Muscle layer of colon (tissue), 2 donors: ENCODE measurements at regions not wholly inside any gene's neighbourhood (a gene's known extent, or its start where the extent isn't known, plus 50 kb on each side); places are given as distances from the start of the nearest gene placed in this dataset.
"Not testable (repeated sequence)": the region's sequence is repeated elsewhere in the genome, so short reads cannot be mapped to it uniquely, and the experiment has no call there.

ENCODE experiments used
- H3K27ac ChIP-seq: one replicate; pipeline ENCODE4 v1.7.0; 2013; ENCODE audit warnings: low read depth, mild to moderate bottlenecking, low read length, moderate library complexity
- H3K27me3 ChIP-seq, 2 donors: one replicate each; pipeline ENCODE4 v1.7.0; 2013; ENCODE audit warnings: low read length in 2 of 2, mild to moderate bottlenecking in 2 of 2; ENCODE audit not compliant: insufficient read depth in 2 of 2, control insufficient read depth in 1 of 2
- H3K36me3 ChIP-seq: one replicate; pipeline ENCODE4 v1.7.0; 2013; ENCODE audit warnings: mild to moderate bottlenecking, low read length; ENCODE audit not compliant: insufficient read depth
- H3K4me1 ChIP-seq: one replicate; pipeline ENCODE4 v1.7.0; 2013; ENCODE audit warnings: mild to moderate bottlenecking, low read length; ENCODE audit not compliant: insufficient read depth
- H3K4me3 ChIP-seq, 2 donors: one replicate each; pipeline ENCODE4 v1.7.0; 2013; ENCODE audit warnings: low read length in 2 of 2, low read depth in 1 of 2, mild to moderate bottlenecking in 1 of 2, moderate library complexity in 1 of 2
- H3K9ac ChIP-seq: one replicate; pipeline ENCODE4 v1.7.0; 2013; ENCODE audit warnings: low read length
- H3K9me3 ChIP-seq: one replicate; pipeline ENCODE4 v1.7.0; 2013; ENCODE audit warnings: mild to moderate bottlenecking, low read length
- donor health status: abdominal sarcoma.
- donor health status: Adenocarcinoma of cecum.

GRCh38 chr4:177802661-177803060 is 360.4 kb upstream of the AGA start:
- H3K9me3 ChIP-seq = no peaks in the 10 kb centered on the region
- no peak overlapping the region for H3K9ac ChIP-seq
- no peak overlapping the region for H3K27ac ChIP-seq
- H3K36me3 ChIP-seq = no peaks in the 10 kb centered on the region
- H3K4me3 ChIP-seq = no peak overlapping the region
- H3K27me3 ChIP-seq = no peaks in the 10 kb centered on the region
- H3K4me1 ChIP-seq = no peaks in the 10 kb centered on the region

GRCh38 chr4:177803151-177803550 is 360.9 kb upstream of the AGA start:
- H3K36me3 ChIP-seq = no peaks in the 10 kb centered on the region
- H3K4me1 ChIP-seq = no peaks in the 10 kb centered on the region
- H3K9me3 ChIP-seq = no peaks in the 10 kb centered on the region
- no peak overlapping the region for H3K27ac ChIP-seq
- H3K9ac ChIP-seq = no peak overlapping the region
- no peak overlapping the region for H3K4me3 ChIP-seq
- H3K27me3 ChIP-seq = no peaks in the 10 kb centered on the region

GRCh38 chr4:177809791-177810190 is 367.6 kb upstream of the AGA start:
- no peak overlapping the region for H3K4me3 ChIP-seq
- H3K36me3 ChIP-seq = no peaks in the 10 kb centered on the region
- H3K9me3 ChIP-seq = no peaks in the 10 kb centered on the region
- no peaks in the 10 kb centered on the region for H3K4me1 ChIP-seq
- no peaks in the 10 kb centered on the region for H3K27me3 ChIP-seq
- no peak overlapping the region for H3K27ac ChIP-seq
- H3K9ac ChIP-seq = no peak overlapping the region

- Histone ChIP-seq H3K9ac (no peak overlapping the region), H3K9me3 (no peaks in the 10 kb centered on the region), H3K27ac (no peak overlapping the region), H3K4me1 (no peaks in the 10 kb centered on the region), H3K27me3 (no peaks in the 10 kb centered on the region), H3K36me3 (no peaks in the 10 kb centered on the region), H3K4me3 (no peak overlapping the region)
These were observed 368.0 kb upstream of the AGA start for GRCh38 chr4:177810220-177810619.

GRCh38 chr4:177818392-177818791 is 376.2 kb upstream of the AGA start:
- not testable (repeated sequence) for H3K9me3 ChIP-seq, H3K36me3 ChIP-seq, H3K4me1 ChIP-seq, H3K27me3 ChIP-seq, H3K27ac ChIP-seq, H3K9ac ChIP-seq, H3K4me3 ChIP-seq

GRCh38 chr4:177826973-177827372 is 384.7 kb upstream of the AGA start:
- Histone ChIP-seq H3K4me1 (no peaks in the 10 kb centered on the region), H3K9me3 (no peaks in the 10 kb centered on the region), H3K27me3 (no peaks in the 10 kb centered on the region), H3K9ac (no peak overlapping the region), H3K27ac (no peak overlapping the region), H3K36me3 (no peaks in the 10 kb centered on the region), H3K4me3 (no peak overlapping the region)

- H3K36me3 ChIP-seq = no peaks in the 10 kb centered on the region
- H3K4me1 ChIP-seq = no peaks in the 10 kb centered on the region
- no peak overlapping the region for H3K4me3 ChIP-seq
- H3K9ac ChIP-seq = no peak overlapping the region
- H3K27ac ChIP-seq = no peak overlapping the region
- no peaks in the 10 kb centered on the region for H3K9me3 ChIP-seq
- H3K27me3 ChIP-seq = no peaks in the 10 kb centered on the region
These were observed 399.0 kb upstream of the AGA start for GRCh38 chr4:177841258-177841657.

- no peak overlapping the region for H3K9ac ChIP-seq
- no peak overlapping the region for H3K4me3 ChIP-seq
- no peaks in the 10 kb centered on the region for H3K27me3 ChIP-seq
- no peaks in the 10 kb centered on the region for H3K4me1 ChIP-seq
- no peak overlapping the region for H3K27ac ChIP-seq
- no peaks in the 10 kb centered on the region for H3K9me3 ChIP-seq
- H3K36me3 ChIP-seq = no peaks in the 10 kb centered on the region
These were observed 411.0 kb upstream of the AGA start for GRCh38 chr4:177853229-177853628.

GRCh38 chr4:177855507-177856197 is 413.4 kb upstream of the AGA start:
- no peaks in the 10 kb centered on the region for H3K36me3 ChIP-seq
- no peaks in the 10 kb centered on the region for H3K27me3 ChIP-seq
- no peak overlapping the region for H3K9ac ChIP-seq
- no peaks in the 10 kb centered on the region for H3K4me1 ChIP-seq
- H3K4me3 ChIP-seq = no peak overlapping the region
- no peaks in the 10 kb centered on the region for H3K9me3 ChIP-seq
- no peak overlapping the region for H3K27ac ChIP-seq

- Histone ChIP-seq H3K27ac (no peak overlapping the region), H3K27me3 (no peaks in the 10 kb centered on the region), H3K4me3 (no peak overlapping the region), H3K9ac (no peak overlapping the region), H3K36me3 (no peaks in the 10 kb centered on the region), H3K4me1 (no peaks in the 10 kb centered on the region), H3K9me3 (no peaks in the 10 kb centered on the region)
These were observed 417.9 kb upstream of the AGA start for GRCh38 chr4:177860171-177860570.

- no peaks in the 10 kb centered on the region for H3K36me3 ChIP-seq
- no peak overlapping the region for H3K9ac ChIP-seq
- H3K27me3 ChIP-seq = no peaks in the 10 kb centered on the region
These were observed 419.4 kb upstream of the AGA start for GRCh38 chr4:177861551-177862094.

GRCh38 chr4:177862541-177863176 is 420.4 kb upstream of the AGA start:
- Histone ChIP-seq H3K4me3 (no peak overlapping the region), H3K27ac (no peak overlapping the region), H3K9ac (no peak overlapping the region), H3K4me1 (no peaks in the 10 kb centered on the region), H3K36me3 (no peaks in the 10 kb centered on the region), H3K27me3 (no peaks in the 10 kb centered on the region), H3K9me3 (no peaks in the 10 kb centered on the region)

More at GRCh38 chr4:177861551-177862094, 419.4 kb upstream of the AGA start:
- no peak overlapping the region for H3K4me3 ChIP-seq
- no peaks in the 10 kb centered on the region for H3K4me1 ChIP-seq
- no peaks in the 10 kb centered on the region for H3K9me3 ChIP-seq
- H3K27ac ChIP-seq = no peak overlapping the region
